ENCODE measurements at regions not wholly inside any gene's neighbourhood (a gene's known extent, or its start where the extent isn't known, plus 50 kb on each side); places are given as distances from the start of the nearest gene placed in this dataset.
"Not testable (repeated sequence)": the region's sequence is repeated elsewhere in the genome, so short reads cannot be mapped to it uniquely, and the experiment has no call there.

- Mint-ChIP-seq H3K36me3 (peaks cover 18% of the 10 kb centered on the region), H3K9me3 (peaks cover 21% of the 10 kb centered on the region)
- not testable (repeated sequence) for H3K4me1 Mint-ChIP-seq (ENCODE audit: low read depth in 2 of 2); DNase-seq (ENCODE audit: low spot score); ATAC-seq; H3K27me3 Mint-ChIP-seq; H3K4me3 Mint-ChIP-seq; H3K27ac Mint-ChIP-seq
Observed at GRCh38 chr13:54821938-54822470, 1793.4 kb downstream of the OLFM4 start.

DNA sequence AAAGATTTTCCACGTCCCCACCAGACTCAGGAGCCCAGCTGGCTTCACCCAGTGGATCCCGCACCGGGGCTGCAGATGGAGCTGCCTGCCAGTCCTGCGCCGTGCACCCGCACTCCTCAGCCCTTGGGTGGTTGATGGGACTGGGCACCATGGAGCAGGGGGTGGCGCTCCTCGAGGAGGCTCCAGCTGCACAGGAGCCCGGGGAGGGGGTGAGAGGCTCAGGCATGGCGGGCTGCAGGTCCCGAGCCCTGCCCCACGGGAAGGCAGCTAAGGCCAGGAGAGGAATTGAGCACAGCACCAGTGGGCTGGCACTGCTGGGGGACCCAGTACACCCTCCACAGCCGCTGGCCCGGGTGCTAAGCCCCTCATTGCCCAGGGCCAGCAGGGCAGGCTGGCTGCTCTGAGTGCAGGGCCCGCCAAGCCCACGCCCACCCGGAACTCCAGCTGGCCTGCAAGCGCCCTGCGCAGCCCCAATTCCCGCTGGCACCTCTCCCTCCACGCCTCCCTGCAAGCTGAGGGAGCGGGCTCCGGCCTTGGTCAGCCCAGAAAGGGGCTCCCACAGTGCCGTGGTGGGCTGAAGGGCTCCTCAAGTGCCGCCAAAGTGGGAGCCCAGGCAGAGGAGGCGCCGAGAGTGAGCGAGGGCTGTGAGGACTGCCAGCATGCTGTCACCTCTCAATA is 1800.9 kb downstream of the OLFM4 start:
- H3K4me1 Mint-ChIP-seq (ENCODE audit: low read depth in 2 of 2); H3K27ac Mint-ChIP-seq; H3K27me3 Mint-ChIP-seq; H3K4me3 Mint-ChIP-seq; DNase-seq (ENCODE audit: low spot score); H3K36me3 Mint-ChIP-seq; ATAC-seq: not testable (repeated sequence)
- peaks cover 11% of the 10 kb centered on the region for H3K9me3 Mint-ChIP-seq

DNA sequence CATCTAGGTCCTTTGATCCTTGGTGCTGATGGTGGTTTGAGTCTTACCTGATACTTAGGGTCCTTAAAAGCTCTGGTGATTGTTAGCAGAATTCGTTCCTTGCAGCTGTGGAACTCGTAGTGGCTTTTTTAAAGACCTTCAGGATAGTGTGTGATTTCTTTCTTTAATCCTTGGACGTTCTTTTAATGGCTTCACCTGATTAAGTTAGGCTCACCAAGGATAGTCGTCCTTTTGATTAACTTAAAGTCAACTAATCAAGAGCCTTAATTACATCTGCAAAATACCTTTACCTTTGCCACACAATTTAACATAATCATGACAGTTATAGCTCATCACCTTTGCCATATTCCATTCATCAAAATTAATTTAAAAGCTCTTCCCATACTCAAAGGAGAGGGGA is 1807.7 kb downstream of the OLFM4 start:
- no peaks in the 10 kb centered on the region for H3K36me3 Mint-ChIP-seq

DNA sequence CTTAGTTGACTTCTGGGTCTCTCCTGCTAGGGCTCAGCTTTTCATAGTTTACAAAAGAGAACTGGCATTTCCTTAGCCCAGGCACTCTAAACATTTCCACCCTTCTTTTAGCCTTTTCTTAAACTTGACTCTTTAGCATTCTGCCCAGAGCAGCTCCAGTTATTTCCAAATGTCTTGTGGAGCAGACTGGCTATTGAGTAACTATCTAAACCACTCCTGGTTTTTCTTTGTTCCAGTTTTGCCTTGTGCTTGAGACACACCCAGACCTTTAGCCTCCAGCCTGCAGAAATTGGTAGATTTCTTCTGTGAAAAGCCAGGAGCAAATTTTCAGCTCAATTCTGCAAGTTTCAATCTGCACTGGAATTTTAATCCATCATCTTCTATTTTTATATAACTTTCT is 1813.1 kb downstream of the OLFM4 start:
- Mint-ChIP-seq H3K4me3 (no peak overlapping the region), H3K4me1 (ENCODE audit: low read depth in 2 of 2) (no peaks in the 10 kb centered on the region), H3K27me3 (no peaks in the 10 kb centered on the region), H3K27ac (no peak overlapping the region), H3K36me3 (no peaks in the 10 kb centered on the region), H3K9me3 (peaks cover 3% of the 10 kb centered on the region)
- DNase-seq (ENCODE audit: low spot score), result no peak
- ATAC-seq, result no peak

More for the DNA sequence above, 1807.7 kb downstream of the OLFM4 start:
- no peaks in the 10 kb centered on the region for H3K4me1 Mint-ChIP-seq (ENCODE audit: low read depth in 2 of 2)
- DNase-seq (ENCODE audit: low spot score), result no peak
- no peak overlapping the region for H3K4me3 Mint-ChIP-seq
- H3K9me3 Mint-ChIP-seq, result peaks cover 5% of the 10 kb centered on the region
- no peaks in the 10 kb centered on the region for H3K27me3 Mint-ChIP-seq
- ATAC-seq, result no peak
- H3K27ac Mint-ChIP-seq, result no peak overlapping the region

- no peaks in the 10 kb centered on the region for H3K4me1 Mint-ChIP-seq (ENCODE audit: low read depth in 2 of 2)
- no peak overlapping the region for H3K4me3 Mint-ChIP-seq
- ATAC-seq (no peak), DNase-seq (ENCODE audit: low spot score) (no peak)
- H3K27ac Mint-ChIP-seq, result no peak overlapping the region
- peaks cover 3% of the 10 kb centered on the region for H3K9me3 Mint-ChIP-seq
- H3K27me3 Mint-ChIP-seq, result no peaks in the 10 kb centered on the region
- no peaks in the 10 kb centered on the region for H3K36me3 Mint-ChIP-seq
Observed at GRCh38 chr13:54845351-54845965, 1816.8 kb downstream of the OLFM4 start.

DNA sequence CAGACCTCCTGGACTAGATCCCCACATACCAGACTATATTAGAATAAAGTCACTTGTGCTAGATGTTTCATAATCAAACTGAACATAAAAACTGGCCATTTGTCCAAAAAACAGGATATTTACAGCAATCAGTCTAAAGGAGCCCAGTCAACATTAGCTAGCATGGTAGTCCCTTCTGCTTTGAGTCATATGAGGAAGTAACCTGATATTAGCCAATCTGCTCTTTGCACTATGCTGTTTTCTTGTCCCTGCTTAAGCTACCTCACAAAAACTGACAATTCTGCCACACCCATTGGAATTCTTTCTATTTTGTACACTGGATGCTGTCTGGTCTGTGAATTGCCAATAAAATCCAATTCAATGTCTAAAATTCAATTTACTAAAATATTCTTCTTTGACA is 1824.2 kb downstream of the OLFM4 start:
- peaks cover 7% of the 10 kb centered on the region for H3K9me3 Mint-ChIP-seq
- H3K4me3 Mint-ChIP-seq, result no peak overlapping the region
- H3K27ac Mint-ChIP-seq, result no peak overlapping the region
- no peaks in the 10 kb centered on the region for H3K36me3 Mint-ChIP-seq
- ATAC-seq (no peak), DNase-seq (ENCODE audit: low spot score) (no peak)
- H3K4me1 Mint-ChIP-seq (ENCODE audit: low read depth in 2 of 2), result no peaks in the 10 kb centered on the region
- no peaks in the 10 kb centered on the region for H3K27me3 Mint-ChIP-seq

DNA sequence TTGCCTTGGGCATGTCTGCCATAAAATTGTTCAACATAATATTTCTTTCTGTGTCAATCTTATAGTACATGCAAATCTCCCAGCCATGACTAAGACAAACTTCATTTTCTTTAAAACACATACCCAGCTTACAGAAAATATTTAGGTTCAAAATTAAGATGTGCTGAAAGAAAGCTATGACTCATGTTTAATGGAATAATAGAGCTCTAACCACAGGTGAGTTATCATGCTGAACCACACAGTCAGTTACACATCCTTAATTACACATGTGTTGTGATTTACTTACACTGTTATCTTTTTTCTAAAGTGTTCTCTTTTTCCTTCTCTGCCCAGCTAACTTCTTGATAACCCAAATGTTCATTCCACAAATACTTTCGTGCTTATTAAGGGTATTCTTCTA is 1831.2 kb downstream of the OLFM4 start:
- no peak for ATAC-seq
- Mint-ChIP-seq H3K4me1 (ENCODE audit: low read depth in 2 of 2) (no peaks in the 10 kb centered on the region), H3K36me3 (no peaks in the 10 kb centered on the region), H3K9me3 (peaks cover 21% of the 10 kb centered on the region), H3K4me3 (no peak overlapping the region), H3K27me3 (no peaks in the 10 kb centered on the region), H3K27ac (no peak overlapping the region)
- DNase-seq (ENCODE audit: low spot score), result no peak

- Mint-ChIP-seq H3K27me3 (no peaks in the 10 kb centered on the region), H3K4me3 (no peak overlapping the region), H3K4me1 (ENCODE audit: low read depth in 2 of 2) (no peaks in the 10 kb centered on the region), H3K36me3 (no peaks in the 10 kb centered on the region), H3K9me3 (peaks cover 2% of the 10 kb centered on the region), H3K27ac (no peak overlapping the region)
- no peak for ATAC-seq
- DNase-seq (ENCODE audit: low spot score), result no peak
Observed at GRCh38 chr13:54875111-54875510, 1846.5 kb downstream of the OLFM4 start.

DNA sequence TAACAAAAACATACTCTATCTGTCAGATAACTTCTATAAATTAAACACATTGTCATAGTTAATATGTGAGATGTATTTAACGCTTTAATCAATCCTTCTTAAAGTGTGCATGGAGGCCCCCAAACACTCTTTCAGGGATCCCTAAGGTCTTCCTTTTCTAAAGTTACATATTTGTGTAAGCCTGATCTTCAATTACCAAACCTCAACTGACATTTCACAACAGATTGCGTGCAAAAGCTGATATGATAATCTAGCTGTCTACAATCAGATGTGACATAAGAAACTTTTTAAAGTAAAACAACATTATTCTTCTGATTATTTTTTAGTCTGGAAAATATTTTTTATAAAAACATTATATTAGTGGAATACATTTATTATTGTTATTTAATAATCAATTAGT is 1850.4 kb downstream of the OLFM4 start:
- Mint-ChIP-seq H3K27ac (no peak overlapping the region), H3K36me3 (no peaks in the 10 kb centered on the region), H3K4me3 (no peak overlapping the region), H3K9me3 (peaks cover 8% of the 10 kb centered on the region), H3K27me3 (no peaks in the 10 kb centered on the region), H3K4me1 (ENCODE audit: low read depth in 2 of 2) (no peaks in the 10 kb centered on the region)
- ATAC-seq, result no peak
- no peak for DNase-seq (ENCODE audit: low spot score)

DNA sequence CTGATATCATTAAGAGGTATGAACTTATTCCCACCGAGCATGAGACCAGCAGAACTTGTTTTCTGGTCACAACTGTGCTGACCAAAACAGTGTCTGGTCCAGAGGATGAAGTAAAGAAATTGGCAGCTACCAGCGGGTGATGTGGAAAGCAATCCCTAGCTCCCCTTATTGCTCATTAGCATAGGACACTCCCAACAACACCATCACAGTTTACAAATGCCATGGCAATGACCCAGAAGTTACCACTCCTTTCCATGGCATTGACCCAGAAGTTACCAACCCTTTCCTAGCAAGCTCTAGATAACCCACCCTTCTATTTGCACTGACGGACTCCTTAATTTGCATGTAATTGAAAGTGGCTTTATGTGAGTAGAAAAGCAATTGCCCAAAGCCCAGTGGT is 1856.1 kb downstream of the OLFM4 start:
- ATAC-seq, result no peak
- no peaks in the 10 kb centered on the region for H3K4me1 Mint-ChIP-seq (ENCODE audit: low read depth in 2 of 2)
- peaks cover 12% of the 10 kb centered on the region for H3K9me3 Mint-ChIP-seq
- H3K27me3 Mint-ChIP-seq, result no peaks in the 10 kb centered on the region
- no peak for DNase-seq (ENCODE audit: low spot score)
- H3K4me3 Mint-ChIP-seq, result no peak overlapping the region
- no peak overlapping the region for H3K27ac Mint-ChIP-seq
- no peaks in the 10 kb centered on the region for H3K36me3 Mint-ChIP-seq

GRCh38 chr13:54890976-54891375 is 1862.4 kb downstream of the OLFM4 start:
- ATAC-seq (no peak), DNase-seq (ENCODE audit: low spot score) (no peak)
- Mint-ChIP-seq H3K27ac (no peak overlapping the region), H3K9me3 (peaks cover 25% of the 10 kb centered on the region), H3K36me3 (peaks cover 13% of the 10 kb centered on the region), H3K4me1 (ENCODE audit: low read depth in 2 of 2) (no peaks in the 10 kb centered on the region), H3K4me3 (no peak overlapping the region), H3K27me3 (no peaks in the 10 kb centered on the region)

GRCh38 chr13:54901316-54901715 is 1872.7 kb downstream of the OLFM4 start:
- no peaks in the 10 kb centered on the region for H3K36me3 Mint-ChIP-seq
- H3K9me3 Mint-ChIP-seq, result peaks cover 21% of the 10 kb centered on the region
- H3K27ac Mint-ChIP-seq, result no peak overlapping the region
- ATAC-seq (no peak), DNase-seq (ENCODE audit: low spot score) (no peak)
- no peak overlapping the region for H3K4me3 Mint-ChIP-seq
- no peaks in the 10 kb centered on the region for H3K4me1 Mint-ChIP-seq (ENCODE audit: low read depth in 2 of 2)
- no peaks in the 10 kb centered on the region for H3K27me3 Mint-ChIP-seq

DNA sequence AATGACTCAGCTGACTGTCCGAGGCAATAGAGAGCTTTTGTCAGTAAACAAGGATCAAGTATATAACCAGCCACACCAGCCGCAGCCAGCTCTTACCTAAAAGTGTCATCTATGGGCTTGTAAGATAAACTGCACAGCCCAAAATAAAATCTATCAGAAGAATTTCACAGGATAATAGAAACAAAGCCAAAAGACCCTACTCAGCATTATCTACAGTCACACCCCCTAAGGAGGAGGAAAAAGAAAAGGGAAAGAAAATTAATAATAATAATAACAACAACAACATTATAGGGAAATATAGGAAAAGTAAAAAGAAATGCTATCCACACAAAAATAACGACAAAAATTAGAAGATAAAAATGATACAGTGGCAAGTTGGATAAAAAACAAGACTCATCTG is 1883.8 kb downstream of the OLFM4 start:
- ATAC-seq (no peak), DNase-seq (ENCODE audit: low spot score) (no peak)
- no peak overlapping the region for H3K4me3 Mint-ChIP-seq
- no peaks in the 10 kb centered on the region for H3K27me3 Mint-ChIP-seq
- peaks cover 19% of the 10 kb centered on the region for H3K9me3 Mint-ChIP-seq
- H3K36me3 Mint-ChIP-seq, result peaks cover 11% of the 10 kb centered on the region
- H3K4me1 Mint-ChIP-seq (ENCODE audit: low read depth in 2 of 2), result no peaks in the 10 kb centered on the region
- H3K27ac Mint-ChIP-seq, result no peak overlapping the region

GRCh38 chr13:54913668-54914067 is 1885.1 kb downstream of the OLFM4 start:
- H3K4me1 Mint-ChIP-seq (ENCODE audit: low read depth in 2 of 2), result no peaks in the 10 kb centered on the region
- H3K27ac Mint-ChIP-seq, result no peak overlapping the region
- H3K36me3 Mint-ChIP-seq, result peaks cover 11% of the 10 kb centered on the region
- H3K4me3 Mint-ChIP-seq, result no peak overlapping the region
- ATAC-seq, result no peak
- no peaks in the 10 kb centered on the region for H3K27me3 Mint-ChIP-seq
- no peak for DNase-seq (ENCODE audit: low spot score)
- H3K9me3 Mint-ChIP-seq, result peaks cover 17% of the 10 kb centered on the region

Measured in natural killer cell treated with Interleukin-12 subunit alpha and Interleukin-12 subunit beta and Interleukin-15 and Interleukin-18, amount 100 ng/mL, for 72 hours (primary cell).